ENCODE measurements at regions not wholly inside any gene's neighbourhood (a gene's known extent, or its start where the extent isn't known, plus 50 kb on each side); places are given as distances from the start of the nearest gene placed in this dataset.

GRCh38 chr6:140077827-140078560, 703.5 kb upstream of the CITED2 start:
- no peak for TF ChIP-seq CTCF (IDR thresholded peaks at IDR 0.05; ENCODE audit: poor library complexity, severe bottlenecking)
- Histone ChIP-seq H3K36me3 (ENCODE audit: low read depth) (no peaks in the 10 kb centered on the region), H3K4me1 (ENCODE audit: insufficient read depth, poor library complexity, severe bottlenecking) (peaks cover 30% of the 10 kb centered on the region)

GRCh38 chr6:140076105-140076504, 701.7 kb upstream of the CITED2 start:
- no peaks in the 10 kb centered on the region for H3K36me3 ChIP-seq (ENCODE audit: low read depth)
- H3K27ac ChIP-seq (ENCODE audit: poor library complexity, severe bottlenecking): no peak overlapping the region
- no peak for ATAC-seq (ENCODE audit: low read depth)
- no peak for DNase-seq (ENCODE audit: low spot score)
- no peaks in the 10 kb centered on the region for H3K9me3 ChIP-seq (ENCODE audit: severe bottlenecking)
- no peaks in the 10 kb centered on the region for H3K27me3 ChIP-seq (ENCODE audit: insufficient read depth, poor library complexity, severe bottlenecking)
- H3K4me1 ChIP-seq (ENCODE audit: insufficient read depth, poor library complexity, severe bottlenecking): peaks cover 43% of the 10 kb centered on the region
- TF ChIP-seq CTCF (IDR thresholded peaks at IDR 0.05; ENCODE audit: poor library complexity, severe bottlenecking): no peak
- H3K4me3 ChIP-seq (ENCODE audit: severe bottlenecking): no peak overlapping the region

More at GRCh38 chr6:140077827-140078560, 703.5 kb upstream of the CITED2 start:
- ATAC-seq (ENCODE audit: low read depth) (no peak), DNase-seq (ENCODE audit: low spot score) (no peak)
- Histone ChIP-seq H3K27ac (ENCODE audit: poor library complexity, severe bottlenecking) (peak overlapping the region; percentile 42), H3K9me3 (ENCODE audit: severe bottlenecking) (no peaks in the 10 kb centered on the region), H3K27me3 (ENCODE audit: insufficient read depth, poor library complexity, severe bottlenecking) (no peaks in the 10 kb centered on the region), H3K4me3 (ENCODE audit: severe bottlenecking) (no peak overlapping the region)

GRCh38 chr6:140073456-140073855, 699.0 kb upstream of the CITED2 start:
- Histone ChIP-seq H3K4me1 (ENCODE audit: insufficient read depth, poor library complexity, severe bottlenecking) (peaks cover 39% of the 10 kb centered on the region), H3K36me3 (ENCODE audit: low read depth) (no peaks in the 10 kb centered on the region), H3K27me3 (ENCODE audit: insufficient read depth, poor library complexity, severe bottlenecking) (no peaks in the 10 kb centered on the region), H3K9me3 (ENCODE audit: severe bottlenecking) (no peaks in the 10 kb centered on the region), H3K27ac (ENCODE audit: poor library complexity, severe bottlenecking) (no peak overlapping the region), H3K4me3 (ENCODE audit: severe bottlenecking) (no peak overlapping the region)
- TF ChIP-seq CTCF (IDR thresholded peaks at IDR 0.05; ENCODE audit: poor library complexity, severe bottlenecking): no peak
- ATAC-seq (ENCODE audit: low read depth) (peak; percentile 60; the same call in 2 of the 3 replicates), DNase-seq (ENCODE audit: low spot score) (no peak)

GRCh38 chr6:140071601-140072062, 697.2 kb upstream of the CITED2 start:
- Histone ChIP-seq H3K4me1 (ENCODE audit: insufficient read depth, poor library complexity, severe bottlenecking) (peaks cover 29% of the 10 kb centered on the region), H3K9me3 (ENCODE audit: severe bottlenecking) (no peaks in the 10 kb centered on the region), H3K27me3 (ENCODE audit: insufficient read depth, poor library complexity, severe bottlenecking) (no peaks in the 10 kb centered on the region), H3K27ac (ENCODE audit: poor library complexity, severe bottlenecking) (peak overlapping the region; percentile 85), H3K4me3 (ENCODE audit: severe bottlenecking) (no peak overlapping the region), H3K36me3 (ENCODE audit: low read depth) (no peaks in the 10 kb centered on the region)
- ATAC-seq (ENCODE audit: low read depth) (peak; percentile 85), DNase-seq (ENCODE audit: low spot score) (no peak)
- no peak for TF ChIP-seq CTCF (IDR thresholded peaks at IDR 0.05; ENCODE audit: poor library complexity, severe bottlenecking)

All from RWPE2 (cell line).